Frontal cortex (tissue), 3 donors: ENCODE measurements at regions not wholly inside any gene's neighbourhood (a gene's known extent, or its start where the extent isn't known, plus 50 kb on each side); places are given as distances from the start of the nearest gene placed in this dataset.
"Not testable (repeated sequence)": the region's sequence is repeated elsewhere in the genome, so short reads cannot be mapped to it uniquely, and the experiment has no call there.

Experiments
- DNase-seq, 2 donors: peaks; one replicate each; pipeline ENCODE4 v3.0.0; 2012; ENCODE audit warnings: low spot score in 2 of 2
- FAIRE-seq: peaks from 2 replicates; lab custom pipeline; 2012; peaks lifted over from hg19 to GRCh38; lab: Jason Lieb, UNC
- donor health status: control.
- donor health status: control.
- donor health status: control.

DNA sequence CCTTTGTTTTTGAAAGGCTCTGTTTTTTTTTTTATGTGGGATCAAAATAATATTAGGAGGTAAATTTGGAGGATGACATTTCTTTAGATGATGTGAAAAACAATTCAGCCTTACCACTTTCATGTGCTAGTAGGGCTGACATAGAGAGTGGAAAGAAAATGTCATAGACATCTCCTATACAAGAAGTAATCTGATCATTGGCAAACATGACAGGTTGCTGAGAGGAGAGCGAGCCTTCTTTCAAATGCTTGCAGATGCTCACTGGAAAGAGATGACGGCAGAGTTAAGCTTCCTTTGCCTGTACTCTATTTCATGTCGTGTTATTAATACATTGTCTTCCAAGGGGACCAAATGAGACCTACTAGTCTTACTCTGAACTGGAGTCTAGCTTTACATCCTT, 160.1 kb upstream of the DAP start:
- FAIRE-seq: no peak

DNA sequence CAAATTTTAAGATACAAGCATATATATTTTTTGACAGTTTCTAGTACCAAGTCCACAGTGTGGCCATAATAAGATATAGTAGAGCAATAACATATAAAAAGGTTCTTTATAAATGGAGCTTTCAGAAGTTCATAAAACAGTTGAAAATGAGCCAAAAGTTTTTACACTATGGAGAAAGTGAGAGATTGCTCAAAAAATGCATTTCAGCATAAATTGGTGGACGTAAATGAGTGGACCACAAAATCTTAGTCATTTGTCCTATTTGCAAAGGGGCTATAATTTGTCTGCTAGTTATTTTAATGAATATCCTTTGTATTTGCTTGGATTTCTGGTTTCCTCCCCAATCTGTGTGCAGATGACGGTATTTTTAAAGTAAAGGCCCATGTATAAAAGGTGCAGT, 159.4 kb upstream of the DAP start:
- DNase-seq: no peak

More for the DNA sequence above, 160.1 kb upstream of the DAP start:
- DNase-seq: no peak

DNA sequence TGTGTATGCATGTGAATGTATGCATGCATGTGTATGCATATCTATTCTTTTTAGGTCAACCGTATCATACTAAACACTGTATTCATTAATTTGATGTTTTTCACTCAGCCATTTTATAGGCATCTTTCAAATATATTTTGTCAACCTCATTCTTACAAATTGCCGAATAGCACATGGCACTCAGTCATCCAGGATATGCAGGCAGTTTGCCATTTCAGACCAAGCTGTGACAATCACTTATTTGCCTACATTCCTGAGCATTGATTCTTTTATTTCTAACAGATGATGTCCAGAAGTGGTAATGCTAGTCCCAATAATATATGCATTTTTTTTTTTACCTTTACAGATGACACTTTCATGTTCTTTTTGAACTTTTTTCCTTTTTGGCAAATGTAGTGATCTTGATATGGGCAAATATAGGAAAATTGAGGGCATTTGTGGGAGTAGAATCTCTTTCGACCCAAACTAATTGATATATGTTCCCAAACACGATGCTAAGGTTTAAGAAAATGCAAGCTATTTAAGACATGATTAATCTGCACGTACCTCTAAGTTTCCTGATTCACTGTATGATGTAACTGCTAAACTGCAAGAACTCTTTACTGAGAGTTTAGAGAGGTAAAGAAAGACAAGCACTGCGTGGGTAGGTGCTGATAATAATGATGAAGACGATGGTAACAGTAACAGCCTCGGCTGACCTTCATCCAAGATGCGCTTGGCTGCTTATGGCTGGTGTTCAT, 153.9 kb upstream of the DAP start:
- FAIRE-seq: no peak
- DNase-seq: no peak

More for the DNA sequence above, 159.4 kb upstream of the DAP start:
- FAIRE-seq: no peak

DNA sequence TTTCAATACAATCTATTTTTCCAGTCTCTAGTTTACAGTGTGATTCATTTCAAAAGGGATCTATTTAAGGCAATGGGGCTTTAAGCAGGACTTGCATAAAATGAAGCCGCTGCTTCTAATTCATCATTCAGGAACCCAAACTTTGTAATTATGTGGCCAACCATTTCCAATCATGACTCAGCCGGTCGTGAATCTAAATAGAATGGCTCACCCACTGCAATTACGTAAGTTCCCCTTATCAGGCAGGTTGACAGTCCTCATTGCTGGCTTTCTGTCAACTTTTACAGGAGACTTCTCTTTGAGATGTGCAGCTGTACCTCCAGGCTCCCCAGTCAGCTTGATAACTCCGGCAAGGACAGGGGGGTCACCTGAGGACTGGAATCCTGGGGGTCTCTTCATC, 152.8 kb upstream of the DAP start:
- no peak for FAIRE-seq

DNA sequence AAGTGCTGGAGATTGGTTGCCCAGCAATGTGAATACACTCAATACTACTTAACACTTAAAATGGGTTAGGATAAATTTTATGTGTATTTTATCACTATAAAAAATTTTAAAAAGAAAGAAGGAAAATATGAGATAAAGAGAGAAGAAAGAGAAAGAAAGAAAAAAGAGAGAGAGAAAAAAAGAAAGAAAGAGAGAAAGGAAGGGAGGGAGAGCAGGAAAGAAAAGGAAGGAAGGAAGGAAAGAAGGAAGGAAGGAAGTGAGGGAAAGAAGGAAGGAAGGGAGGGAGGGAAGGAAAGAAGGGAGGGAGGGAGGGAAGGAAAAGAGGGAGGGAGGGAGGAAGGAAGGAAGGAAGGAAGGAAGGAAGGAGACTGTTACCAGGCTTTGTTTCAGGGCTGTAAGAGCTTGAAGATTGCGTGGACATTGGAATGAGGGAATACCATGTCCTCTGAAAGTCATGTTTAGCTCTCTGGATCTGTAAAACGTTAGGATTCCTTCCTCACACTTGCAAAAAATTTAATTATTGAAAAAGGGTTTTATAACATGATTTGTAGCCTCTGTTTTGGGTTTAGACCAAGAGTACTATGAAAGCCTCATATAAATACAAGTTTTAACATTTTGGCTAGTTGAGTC, 152.3 kb upstream of the DAP start:
- FAIRE-seq: no peak
- DNase-seq: no peak

More for the DNA sequence above, 152.8 kb upstream of the DAP start:
- peak in 1 of 2 donors; percentile 41 for DNase-seq

DNA sequence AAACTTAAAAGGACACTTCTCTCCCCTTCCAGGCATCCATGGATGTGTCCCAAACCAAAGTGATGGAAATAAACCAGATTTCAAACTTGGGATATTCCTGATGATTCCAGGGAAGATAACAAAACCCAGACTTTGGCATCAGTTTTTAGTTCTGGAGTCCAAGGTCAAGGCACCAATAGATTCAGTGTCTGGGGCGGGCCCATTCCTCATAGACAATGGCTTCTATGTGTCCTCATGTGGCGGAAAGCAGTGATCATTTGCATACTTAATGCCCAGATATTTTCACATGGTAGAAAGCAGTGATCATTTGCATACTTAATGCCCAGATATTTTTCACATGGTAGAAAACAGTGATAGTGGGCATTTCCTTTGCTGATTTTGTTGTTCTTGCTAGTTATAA, 151.4 kb upstream of the DAP start:
- FAIRE-seq (no peak), DNase-seq (no peak)

DNA sequence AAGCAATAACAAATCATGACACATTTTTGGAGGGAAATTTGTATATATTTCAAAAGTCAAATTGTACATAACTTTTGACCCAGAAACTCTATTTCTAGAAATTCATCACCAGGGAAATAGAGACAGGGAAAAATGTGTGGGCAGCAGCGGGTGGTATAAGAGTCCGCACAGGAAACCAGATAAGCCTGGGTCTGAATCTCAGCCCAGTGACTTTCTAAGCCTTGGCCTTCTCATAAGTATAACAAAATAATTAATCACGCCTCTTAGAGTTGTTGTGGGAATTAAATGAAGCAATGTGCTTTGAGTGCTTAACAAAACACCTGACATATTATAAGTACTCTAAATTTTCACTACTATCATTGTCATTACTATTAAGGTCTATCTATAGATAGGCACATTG, 149.2 kb upstream of the DAP start:
- FAIRE-seq (no peak), DNase-seq (no peak)

DNA sequence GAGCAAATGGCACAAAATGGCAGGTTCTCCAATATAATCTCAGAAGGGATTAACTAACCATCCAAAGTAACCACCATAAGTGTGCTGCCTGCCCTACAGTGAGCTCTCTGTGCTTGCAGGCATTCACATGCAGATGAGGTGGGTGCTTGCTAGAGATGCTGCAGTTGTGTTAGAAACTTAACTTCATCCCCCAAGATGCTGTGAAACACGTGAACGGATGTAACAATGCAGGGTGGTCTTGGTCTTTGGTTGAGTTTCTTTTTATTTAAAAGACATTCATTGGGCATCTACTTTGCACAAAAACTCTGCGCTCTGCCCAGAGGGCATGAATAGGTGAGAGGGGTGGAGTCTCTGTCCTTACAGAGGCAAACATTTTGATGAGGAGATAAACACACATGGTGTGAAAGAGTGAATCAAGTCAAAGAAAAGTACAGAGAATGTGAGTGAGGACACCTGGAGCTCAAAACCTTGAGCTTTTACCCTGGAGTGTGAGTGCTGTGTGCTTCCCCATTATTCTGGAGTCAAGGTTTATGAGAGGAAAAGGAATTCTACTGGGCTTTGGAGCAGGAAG, 143.9 kb upstream of the DAP start:
- no peak for DNase-seq
- no peak for FAIRE-seq

DNA sequence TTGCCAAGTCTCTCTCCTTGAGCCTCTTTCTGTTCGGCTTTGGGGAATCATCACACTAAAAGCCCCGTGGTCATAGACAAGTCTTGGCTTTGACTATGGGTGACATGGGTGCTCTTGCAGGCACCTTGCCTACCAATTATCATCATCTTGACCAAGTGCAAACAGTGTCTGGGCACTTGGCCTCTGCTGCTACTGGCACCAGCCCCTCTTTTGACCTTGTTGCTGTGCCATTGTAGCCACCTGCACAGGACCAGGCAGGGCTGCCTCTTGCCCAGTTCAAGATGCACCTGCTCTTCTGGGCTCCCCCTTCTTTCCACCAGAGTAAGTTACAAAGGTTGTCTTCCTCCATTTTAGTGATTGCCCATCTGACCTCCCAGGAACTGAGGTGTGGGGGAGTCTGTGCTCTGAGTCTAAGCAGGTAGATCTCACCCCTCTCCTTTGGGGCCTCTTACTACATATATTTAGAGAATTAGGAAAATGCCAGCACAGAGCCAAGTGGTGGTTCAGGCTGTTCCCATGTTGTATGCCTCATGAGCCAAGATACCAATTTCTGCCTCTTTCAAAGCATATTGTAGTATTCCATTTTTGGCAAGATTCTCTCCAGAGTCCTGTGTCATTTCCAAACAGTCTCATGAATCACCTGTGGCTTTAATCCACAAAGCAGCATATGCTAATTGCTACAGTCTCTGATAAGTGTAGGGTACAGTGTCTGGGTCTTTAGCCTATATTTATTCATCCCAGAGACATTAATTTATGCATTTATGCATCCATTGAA, 142.9 kb upstream of the DAP start:
- DNase-seq (no peak), FAIRE-seq (no peak)

DNA sequence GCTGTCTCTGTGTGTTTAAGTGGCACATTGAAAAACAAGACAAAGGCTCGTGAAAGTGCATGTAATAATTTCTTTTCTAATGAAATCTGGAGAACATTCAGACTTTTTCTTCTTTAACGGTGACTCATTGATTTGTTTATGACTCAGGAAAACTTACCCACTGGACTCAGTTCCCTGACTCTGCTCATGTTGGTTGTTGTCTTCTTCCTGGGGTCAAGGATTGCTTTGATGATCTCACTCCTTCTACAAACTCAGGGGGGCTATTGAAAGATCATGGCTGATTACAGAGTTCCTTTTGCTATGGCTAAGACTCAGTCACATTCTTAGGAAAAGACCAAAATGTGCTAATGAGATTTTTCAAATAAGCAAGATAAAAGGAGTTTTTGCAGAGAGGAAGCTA, 141.1 kb upstream of the DAP start:
- DNase-seq (no peak), FAIRE-seq (no peak)

DNA sequence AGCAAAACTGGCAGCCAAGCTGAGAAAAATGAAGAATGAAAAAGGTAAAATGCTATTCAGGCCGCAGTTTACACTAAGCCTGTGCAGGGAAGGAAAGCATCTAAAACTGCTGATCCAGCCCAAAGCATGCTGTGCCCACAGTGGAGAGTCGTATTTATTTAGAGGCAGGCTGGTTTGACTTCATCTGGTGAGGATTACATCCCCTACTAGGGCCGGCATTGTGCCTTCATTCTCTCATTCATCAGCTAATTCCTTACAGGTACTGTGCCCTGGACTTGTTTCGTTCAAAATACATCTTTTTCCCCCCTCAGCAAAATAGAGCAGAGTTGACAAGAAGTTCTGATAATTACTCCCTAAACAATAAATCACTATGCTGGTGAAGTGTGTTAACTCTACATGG, 137.5 kb upstream of the DAP start:
- no peak for DNase-seq
- FAIRE-seq: no peak

DNA sequence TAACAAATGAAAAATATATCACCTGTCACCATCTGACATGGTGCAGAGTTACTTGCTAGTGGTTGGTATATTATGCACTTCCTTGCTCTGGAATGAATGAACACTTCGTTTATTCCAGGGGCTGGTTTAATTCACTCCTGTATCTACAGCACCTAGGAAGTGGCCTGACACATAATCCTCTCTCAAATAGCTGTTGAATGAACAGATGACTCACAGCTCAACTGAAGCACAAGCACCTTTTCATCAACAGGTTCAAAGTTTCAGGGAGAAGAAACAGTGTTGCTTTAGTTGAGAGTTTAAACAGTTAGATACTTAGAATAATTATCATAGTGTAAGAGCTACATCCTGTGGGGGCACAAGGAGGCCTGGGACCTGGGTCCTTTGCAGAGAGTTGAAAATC, 135.0 kb upstream of the DAP start:
- no peak for DNase-seq
- no peak for FAIRE-seq

DNA sequence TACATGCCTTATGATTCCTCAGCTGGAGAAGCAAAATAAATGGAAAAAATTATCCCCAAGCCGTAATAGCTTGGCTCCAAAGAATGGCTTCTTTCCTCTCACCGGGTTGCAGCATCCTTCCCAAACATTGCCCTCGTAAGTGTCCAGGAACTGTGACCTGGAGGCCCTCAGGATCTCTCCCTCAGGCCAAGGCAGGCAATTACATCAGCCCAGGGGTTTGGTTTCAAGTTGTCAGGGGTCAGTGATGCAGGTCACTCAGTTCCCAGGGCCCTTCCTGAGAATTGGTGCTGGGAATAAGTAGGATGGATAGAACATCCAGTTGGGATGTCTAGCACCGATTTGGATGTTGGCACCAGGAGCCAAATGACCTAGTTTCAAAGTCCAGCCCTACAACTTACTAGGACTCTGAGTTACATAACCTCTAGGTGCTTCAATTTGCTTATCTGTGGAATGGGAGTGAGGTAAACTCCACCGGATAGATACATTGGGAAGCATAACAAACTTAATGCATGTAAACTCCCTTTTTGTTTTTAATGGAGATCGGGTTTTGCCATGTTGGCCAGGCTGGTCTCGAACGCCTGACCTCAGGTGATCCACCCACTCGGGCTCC, 133.5 kb upstream of the DAP start:
- DNase-seq: no peak
- no peak for FAIRE-seq

DNA sequence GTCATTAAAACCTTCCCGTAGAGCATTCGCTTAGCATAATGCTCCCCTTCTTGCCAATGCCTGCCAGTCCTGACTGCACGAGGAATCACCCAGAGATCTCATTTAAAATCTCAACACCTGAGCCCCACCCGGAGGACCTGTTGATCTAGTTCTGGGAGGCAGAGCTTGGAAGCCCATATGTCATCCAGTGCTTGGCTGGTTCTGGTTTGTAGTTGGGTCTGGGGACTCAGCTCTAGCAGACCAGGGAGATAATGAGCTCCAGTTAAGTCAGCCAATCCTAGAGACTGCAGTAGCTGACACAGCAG, 131.8 kb upstream of the DAP start:
- no peak for DNase-seq
- FAIRE-seq: no peak

DNA sequence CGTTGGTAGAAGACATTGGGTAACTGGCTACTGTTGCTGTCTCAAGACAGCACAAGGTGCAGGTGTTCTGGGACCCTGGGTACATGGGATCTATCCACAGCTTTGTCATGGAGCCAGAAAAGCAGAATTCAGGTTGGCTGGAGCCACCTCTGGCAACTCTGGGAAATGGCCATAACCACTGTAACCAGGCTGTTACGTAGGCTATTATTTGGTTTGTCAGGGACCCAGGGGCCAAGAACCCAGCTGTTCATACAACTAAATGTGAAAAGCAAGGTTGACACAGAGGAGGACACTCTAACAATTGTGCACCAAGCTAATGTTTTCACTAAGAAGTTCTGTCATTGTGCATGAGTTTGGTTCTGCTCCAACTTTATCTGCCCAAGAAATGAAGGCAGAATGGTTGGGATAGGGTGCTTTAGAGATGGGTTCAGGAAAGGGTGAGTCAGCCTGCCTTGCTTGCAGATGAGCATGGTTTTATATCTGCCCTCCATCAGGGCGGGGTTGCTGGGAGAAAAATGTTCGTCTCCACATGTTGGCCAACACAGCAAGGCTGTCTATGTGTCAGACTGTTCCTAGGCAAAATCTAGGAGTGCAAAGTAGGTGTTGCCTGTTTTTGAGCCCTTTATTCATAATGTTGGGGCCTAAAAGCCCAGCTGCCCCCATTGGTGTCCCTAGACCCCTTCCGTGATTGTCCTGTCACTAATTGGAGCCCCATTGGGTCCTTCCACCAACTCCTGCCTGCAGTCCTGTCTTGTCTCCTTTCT, 131.3 kb upstream of the DAP start:
- DNase-seq (no peak), FAIRE-seq (no peak)

DNA sequence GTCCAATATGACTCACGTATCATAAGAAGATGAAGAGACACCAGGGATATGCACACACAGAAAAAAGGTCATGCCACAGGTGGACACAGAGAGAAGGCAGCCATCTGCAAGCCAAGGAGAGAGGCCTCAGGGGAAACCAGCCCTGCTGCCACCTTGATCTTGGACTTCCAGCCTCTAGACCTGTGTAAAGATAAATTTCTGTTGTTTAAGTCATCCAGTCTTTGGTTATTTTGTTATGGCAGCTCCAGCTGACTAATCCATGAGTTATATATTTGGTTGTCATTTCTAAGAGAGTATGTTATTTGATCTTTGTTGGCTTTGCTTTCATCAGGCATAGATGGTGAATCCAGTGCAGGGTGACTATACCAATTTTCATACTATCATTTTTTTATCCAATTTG, 130.2 kb upstream of the DAP start:
- DNase-seq (no peak), FAIRE-seq (no peak)

DNA sequence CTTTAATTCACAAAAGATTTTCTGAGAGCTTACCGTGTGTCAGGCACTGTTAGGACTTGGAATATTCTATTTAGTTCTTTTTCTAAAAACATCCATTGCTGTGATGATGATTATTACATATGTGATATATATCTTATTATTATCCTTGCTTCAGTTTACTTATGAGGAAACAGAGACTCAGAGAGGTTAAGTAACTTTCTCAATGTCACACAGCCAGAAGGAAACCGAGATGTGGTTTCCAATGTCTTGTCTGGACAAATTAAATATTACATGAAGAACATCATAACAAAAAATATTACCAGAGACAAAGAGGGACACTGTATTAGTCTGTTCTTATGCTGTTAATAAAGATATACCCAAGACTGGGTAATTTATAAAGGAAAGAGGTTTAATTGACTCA, 125.5 kb upstream of the DAP start:
- DNase-seq: no peak
- no peak for FAIRE-seq

DNA sequence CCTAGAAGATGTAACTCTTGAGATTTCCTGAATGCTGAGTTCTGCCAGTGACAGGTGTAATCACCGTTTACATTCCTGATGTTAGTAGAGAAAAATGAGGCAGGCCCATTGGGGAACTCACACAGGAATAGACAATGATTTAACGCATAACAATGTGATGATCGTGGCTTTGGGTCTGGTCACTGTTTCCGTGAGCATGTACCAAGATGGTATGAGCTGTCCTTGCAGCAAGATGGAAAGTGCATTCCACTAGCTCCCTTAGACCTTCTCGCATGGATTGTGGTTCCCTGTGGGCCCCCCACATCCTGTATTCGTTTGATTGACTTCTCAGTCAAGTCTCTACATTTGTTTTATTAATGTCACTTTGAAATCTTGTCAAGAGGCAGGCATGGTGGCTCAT, 124.0 kb upstream of the DAP start:
- DNase-seq (no peak), FAIRE-seq (no peak)

DNA sequence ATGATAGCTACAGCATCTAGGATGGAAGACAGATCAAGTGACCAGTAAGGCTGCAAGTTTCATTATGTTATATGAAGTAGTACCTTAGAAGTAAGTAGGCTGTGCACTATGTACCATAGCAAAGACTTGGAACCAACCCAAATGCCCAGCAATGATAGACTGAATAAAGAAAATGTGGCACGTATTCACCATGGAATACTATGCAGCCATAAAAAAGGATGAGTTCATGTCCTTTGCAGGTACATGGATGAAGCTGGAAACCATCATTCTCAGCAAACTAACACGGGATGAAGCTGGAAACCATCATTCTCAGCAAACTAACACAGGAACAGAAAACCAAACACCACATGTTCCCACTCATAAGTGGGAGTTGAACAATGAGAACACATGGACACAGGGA, 122.9 kb upstream of the DAP start:
- not testable (repeated sequence) for DNase-seq, FAIRE-seq

DNA sequence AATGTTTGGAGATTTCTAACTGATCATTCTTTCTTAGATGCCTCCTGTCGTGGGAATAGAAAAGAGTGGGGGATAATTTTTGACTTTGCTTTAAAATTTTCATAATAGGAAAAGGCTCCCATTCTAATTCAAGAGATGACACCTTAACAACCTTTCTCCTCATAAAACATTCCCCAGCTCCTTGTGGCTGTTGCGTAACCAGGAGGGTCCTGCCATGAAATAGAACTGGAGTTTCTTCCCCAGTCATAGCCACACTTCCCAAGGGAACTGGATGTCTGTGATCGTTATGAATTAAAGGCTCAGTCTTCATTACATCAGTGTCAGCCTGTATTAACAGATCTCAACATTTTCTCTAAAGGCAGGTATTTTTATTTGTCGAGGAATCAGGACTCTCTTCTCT, 119.9 kb upstream of the DAP start:
- no peak for FAIRE-seq
- no peak for DNase-seq
